Astrocyte (in vitro differentiated cells and primary cell): ENCODE measurements at regions not wholly inside any gene's neighbourhood (a gene's known extent, or its start where the extent isn't known, plus 50 kb on each side); places are given as distances from the start of the nearest gene placed in this dataset.

Source experiments
- CTCF ChIP-seq: IDR thresholded peaks from 2 replicates; pipeline ENCODE4 v1.5.1; 2011; ENCODE audit warnings: low read depth, mild to moderate bottlenecking, inconsistent platforms, low read length, moderate library complexity; ENCODE audit not compliant: insufficient read depth
- EZH2 ChIP-seq: IDR thresholded peaks from 2 replicates; pipeline ENCODE4 v1.6.1; 2012; ENCODE audit warnings: mild to moderate bottlenecking, low read length, inconsistent platforms; ENCODE audit not compliant: insufficient read depth

GRCh38 chr1:187411118-187411517, 582.4 kb downstream of the PLA2G4A start:
- no peak for TF ChIP-seq CTCF
- TF ChIP-seq EZH2, result no peak
